SK-N-SH treated with all-trans-retinoic acid at 6 μM for 48 hours (cell line): ENCODE measurements at regions not wholly inside any gene's neighbourhood (a gene's known extent, or its start where the extent isn't known, plus 50 kb on each side); places are given as distances from the start of the nearest gene placed in this dataset.
A peak's percentile ranks its signal among the peaks of the same experiment; 100 is the strongest.

Source experiments
- ARNTL ChIP-seq: fragments of 450-650 bp; formaldehyde crosslinking; IDR thresholded peaks from 2 replicates; pipeline ENCODE4 v1.5.0; 2020; ENCODE audit warnings: low read depth, mild to moderate bottlenecking, moderate library complexity, borderline replicate concordance
- CSDC2 ChIP-seq: fragments of 250-450 bp; sonication (Bioruptor Pico); IDR thresholded peaks from 2 replicates; pipeline ENCODE4 v1.5.0; 2020; ENCODE audit warnings: mild to moderate bottlenecking, moderate library complexity
- GLIS3 ChIP-seq: fragments of 250-450 bp; sonication (Bioruptor Pico); IDR thresholded peaks from 2 replicates; pipeline ENCODE4 v1.5.0; 2020; ENCODE audit warnings: mild to moderate bottlenecking, moderate library complexity
- ISL1 ChIP-seq: fragments of 250-450 bp; sonication (Bioruptor Pico); IDR thresholded peaks from 2 replicates; pipeline ENCODE4 v2.1.2; 2022; ENCODE audit warnings: mild to moderate bottlenecking, moderate library complexity
- RARB ChIP-seq: fragments of 250-450 bp; sonication (Bioruptor Pico); IDR thresholded peaks from 2 replicates; pipeline ENCODE4 v1.8.0; 2021; ENCODE audit warnings: mild to moderate bottlenecking, moderate library complexity
- ZFP30 ChIP-seq: fragments of 450-650 bp; formaldehyde crosslinking; IDR thresholded peaks from 2 replicates; pipeline ENCODE4 v1.5.0; 2022; ENCODE audit warnings: mild to moderate bottlenecking, moderate library complexity
- TF ChIP-seq, protein P1 (sequence below): fragments of 250-450 bp; sonication (Bioruptor Pico); IDR thresholded peaks from 2 replicates; pipeline ENCODE4 v1.8.0; 2020; ENCODE audit warnings: mild to moderate bottlenecking, moderate library complexity, borderline replicate concordance
- TF ChIP-seq, protein P2 (sequence below): fragments of 250-450 bp; sonication (Bioruptor Pico); IDR thresholded peaks from 2 replicates; pipeline ENCODE4 v1.5.1; 2021; ENCODE audit warnings: mild to moderate bottlenecking, moderate library complexity

DNA sequence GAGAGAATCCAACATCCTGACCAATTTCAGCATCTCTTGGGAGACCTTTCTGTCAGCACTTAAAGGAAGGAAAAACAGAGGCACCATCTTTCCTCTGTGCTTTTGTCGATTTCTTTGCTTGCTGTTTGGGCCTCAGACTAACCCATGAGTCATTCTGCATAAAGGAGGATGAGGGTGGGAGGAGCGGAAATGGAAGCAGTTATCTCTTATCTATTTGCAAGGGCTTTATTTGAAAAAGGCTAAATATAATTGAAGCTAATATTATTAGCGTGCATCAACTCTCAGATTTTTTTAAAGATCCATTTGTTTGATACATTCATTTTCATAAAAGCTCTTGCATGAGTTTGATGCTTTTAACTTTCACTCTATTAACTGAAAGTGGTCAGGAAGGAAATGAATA, 72.9 kb downstream of the ZNF622 start:
- TF ChIP-seq ISL1 (CRISPR knock-in tag) (peak; percentile 97), ARNTL (CRISPR knock-in tag) (no peak), CSDC2 (CRISPR knock-in tag) (no peak), ZFP30 (no peak), RARB (no peak), GLIS3 (CRISPR knock-in tag) (peak; percentile 65; the same call in 1 of the 2 replicates)
- TF ChIP-seq, protein P1, sequence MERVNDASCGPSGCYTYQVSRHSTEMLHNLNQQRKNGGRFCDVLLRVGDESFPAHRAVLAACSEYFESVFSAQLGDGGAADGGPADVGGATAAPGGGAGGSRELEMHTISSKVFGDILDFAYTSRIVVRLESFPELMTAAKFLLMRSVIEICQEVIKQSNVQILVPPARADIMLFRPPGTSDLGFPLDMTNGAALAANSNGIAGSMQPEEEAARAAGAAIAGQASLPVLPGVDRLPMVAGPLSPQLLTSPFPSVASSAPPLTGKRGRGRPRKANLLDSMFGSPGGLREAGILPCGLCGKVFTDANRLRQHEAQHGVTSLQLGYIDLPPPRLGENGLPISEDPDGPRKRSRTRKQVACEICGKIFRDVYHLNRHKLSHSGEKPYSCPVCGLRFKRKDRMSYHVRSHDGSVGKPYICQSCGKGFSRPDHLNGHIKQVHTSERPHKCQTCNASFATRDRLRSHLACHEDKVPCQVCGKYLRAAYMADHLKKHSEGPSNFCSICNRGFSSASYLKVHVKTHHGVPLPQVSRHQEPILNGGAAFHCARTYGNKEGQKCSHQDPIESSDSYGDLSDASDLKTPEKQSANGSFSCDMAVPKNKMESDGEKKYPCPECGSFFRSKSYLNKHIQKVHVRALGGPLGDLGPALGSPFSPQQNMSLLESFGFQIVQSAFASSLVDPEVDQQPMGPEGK (CRISPR knock-in tag): 0 out of 2 replicates have a peak, but pooled peaks have one; percentile 16
- TF ChIP-seq, protein P2, sequence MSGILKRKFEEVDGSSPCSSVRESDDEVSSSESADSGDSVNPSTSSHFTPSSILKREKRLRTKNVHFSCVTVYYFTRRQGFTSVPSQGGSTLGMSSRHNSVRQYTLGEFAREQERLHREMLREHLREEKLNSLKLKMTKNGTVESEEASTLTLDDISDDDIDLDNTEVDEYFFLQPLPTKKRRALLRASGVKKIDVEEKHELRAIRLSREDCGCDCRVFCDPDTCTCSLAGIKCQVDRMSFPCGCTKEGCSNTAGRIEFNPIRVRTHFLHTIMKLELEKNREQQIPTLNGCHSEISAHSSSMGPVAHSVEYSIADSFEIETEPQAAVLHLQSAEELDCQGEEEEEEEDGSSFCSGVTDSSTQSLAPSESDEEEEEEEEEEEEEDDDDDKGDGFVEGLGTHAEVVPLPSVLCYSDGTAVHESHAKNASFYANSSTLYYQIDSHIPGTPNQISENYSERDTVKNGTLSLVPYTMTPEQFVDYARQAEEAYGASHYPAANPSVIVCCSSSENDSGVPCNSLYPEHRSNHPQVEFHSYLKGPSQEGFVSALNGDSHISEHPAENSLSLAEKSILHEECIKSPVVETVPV (CRISPR knock-in tag): peak; percentile 60; the same call in 1 of the 2 replicates
